Activated T-helper 2 cell treated with anti-CD3 and anti-CD28 coated beads, Interferon-gamma antibody, Interleukin-2, Interleukin-4, amounts not matched to agents 10 μg/mL and 5 μg/mL and 100 μg/mL, durations not matched to agents 14 hours and 24 hours and 36 hours (primary cell): ENCODE measurements at regions not wholly inside any gene's neighbourhood (a gene's known extent, or its start where the extent isn't known, plus 50 kb on each side); places are given as distances from the start of the nearest gene placed in this dataset.

ENCODE experiments used
- DNase-seq: peaks from one replicate; pipeline ENCODE4 v3.0.0; 2021; ENCODE audit warnings: low spot score
- H3K27ac Mint-ChIP-seq: one replicate; pipeline ENCODE4 v1.8.0; 2021; ENCODE audit warnings: mixed read lengths
- H3K27me3 Mint-ChIP-seq: one replicate; pipeline ENCODE4 v1.8.0; 2021; ENCODE audit warnings: low read depth, mixed read lengths
- H3K36me3 Mint-ChIP-seq: one replicate; pipeline ENCODE4 v1.8.0; 2021; ENCODE audit warnings: low read depth, mixed read lengths
- H3K4me1 Mint-ChIP-seq: one replicate; pipeline ENCODE4 v1.8.0; 2021; ENCODE audit warnings: low read depth, mixed read lengths
- H3K4me3 Mint-ChIP-seq: one replicate; pipeline ENCODE4 v1.8.0; 2021; ENCODE audit warnings: low read depth, mild to moderate bottlenecking, moderate library complexity, mixed read lengths
- H3K9me3 Mint-ChIP-seq: one replicate; pipeline ENCODE4 v1.8.0; 2021; ENCODE audit warnings: mixed read lengths
- intact Hi-C: fragments of 100-400 bp; cut with micrococcal nuclease; formaldehyde crosslinking; loops from one replicate; pipeline ENCODE4 v1.15.1; 2023

DNA sequence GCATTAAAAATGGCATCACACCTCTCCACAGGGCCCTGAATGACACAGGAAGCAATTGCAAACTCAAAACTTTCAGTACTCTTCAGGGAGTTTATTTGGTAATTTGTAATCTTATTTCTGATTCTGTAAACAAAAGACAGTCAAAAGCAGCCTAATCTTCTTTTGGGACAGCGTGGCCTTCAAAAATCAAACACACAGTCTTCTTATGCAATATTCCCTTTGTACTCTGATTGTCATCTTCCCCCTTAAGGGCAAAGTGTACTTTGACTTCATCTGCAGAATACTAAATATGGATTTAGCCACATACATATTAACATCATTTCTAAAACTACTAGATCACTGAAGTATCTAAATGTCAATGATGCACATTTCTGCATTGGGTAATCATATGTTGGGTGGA is 322.0 kb downstream of the MZT1 start:
- no peak overlapping the region for H3K27ac Mint-ChIP-seq
- no peaks in the 10 kb centered on the region for H3K27me3 Mint-ChIP-seq
- no peaks in the 10 kb centered on the region for H3K36me3 Mint-ChIP-seq
- no peaks in the 10 kb centered on the region for H3K9me3 Mint-ChIP-seq
- no peak for DNase-seq
- H3K4me3 Mint-ChIP-seq = no peak overlapping the region
- peaks cover 3% of the 10 kb centered on the region for H3K4me1 Mint-ChIP-seq
- intact Hi-C loops = no loop called here

DNA sequence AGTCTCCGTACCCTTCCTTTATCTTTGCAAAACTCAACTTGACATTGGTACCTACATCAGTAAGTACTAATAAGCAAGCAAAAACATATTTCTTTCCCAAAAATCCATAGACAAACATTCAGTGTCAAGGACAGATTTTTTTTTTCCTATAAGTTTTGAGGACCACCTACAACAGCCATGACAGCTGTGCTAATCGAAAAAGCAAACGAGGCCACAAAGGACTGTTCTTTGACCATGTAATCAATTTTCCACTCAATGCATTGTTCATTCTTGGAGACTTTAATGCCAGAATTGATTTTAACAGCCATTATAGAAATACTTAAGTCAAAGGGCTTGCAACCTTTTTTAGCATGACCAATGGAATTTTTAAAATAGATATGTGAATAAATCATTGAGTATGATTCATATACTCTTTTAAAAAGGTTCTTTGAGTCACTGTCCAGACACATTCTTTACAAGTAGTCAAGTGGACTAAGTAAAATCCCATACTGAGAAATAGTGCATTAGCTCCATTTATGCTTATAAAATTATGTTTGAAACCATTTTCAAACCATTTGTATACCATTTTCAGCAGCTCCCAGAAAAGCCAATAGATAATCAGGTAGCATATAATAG is 323.9 kb downstream of the MZT1 start:
- intact Hi-C loops = no loop called here
- Mint-ChIP-seq H3K4me1 (peaks cover 3% of the 10 kb centered on the region), H3K27me3 (no peaks in the 10 kb centered on the region), H3K4me3 (no peak overlapping the region), H3K27ac (no peak overlapping the region), H3K36me3 (no peaks in the 10 kb centered on the region), H3K9me3 (no peaks in the 10 kb centered on the region)
- no peak for DNase-seq

DNA sequence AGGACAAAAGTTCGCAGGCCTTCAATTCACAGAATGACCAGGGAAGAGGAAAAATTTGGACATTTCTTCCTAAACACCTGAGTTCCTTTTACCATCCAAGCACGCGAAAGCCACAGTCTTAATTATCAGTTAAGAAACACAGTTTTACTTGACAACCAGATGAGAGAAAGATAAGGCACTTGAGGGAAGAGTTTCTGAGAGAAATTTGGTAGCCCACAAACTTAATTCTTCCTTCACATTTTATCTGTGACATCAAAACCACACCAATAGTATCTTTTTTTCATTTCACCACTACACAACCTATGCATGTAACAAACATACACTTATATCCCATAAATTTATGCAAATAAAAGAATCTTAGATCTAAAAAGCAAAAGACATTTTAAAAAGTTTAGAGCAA is 326.6 kb downstream of the MZT1 start:
- Mint-ChIP-seq H3K27me3 (no peaks in the 10 kb centered on the region), H3K9me3 (no peaks in the 10 kb centered on the region), H3K4me1 (peaks cover 3% of the 10 kb centered on the region), H3K4me3 (no peak overlapping the region), H3K27ac (no peak overlapping the region), H3K36me3 (no peaks in the 10 kb centered on the region)
- intact Hi-C loops = no loop called here
- DNase-seq = no peak

DNA sequence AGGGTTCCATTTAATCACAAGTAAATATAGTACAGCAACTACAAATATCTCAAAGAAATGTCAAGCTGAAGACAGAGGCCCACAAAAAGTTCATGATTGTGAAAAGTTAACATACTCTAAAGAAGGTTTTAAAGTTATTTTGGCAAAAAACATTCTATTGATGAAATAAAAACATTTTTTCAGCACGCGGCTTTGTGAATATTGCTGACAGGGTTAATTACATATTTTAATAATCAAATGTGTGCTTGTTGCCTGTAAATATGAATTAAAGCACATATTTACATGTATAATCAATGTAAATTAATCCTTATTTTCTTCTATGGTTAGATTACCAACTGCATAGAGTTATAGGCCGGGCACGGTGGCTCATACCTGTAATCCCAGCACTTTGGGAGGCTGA is 328.1 kb downstream of the MZT1 start:
- H3K4me1 Mint-ChIP-seq = peaks cover 3% of the 10 kb centered on the region

DNA sequence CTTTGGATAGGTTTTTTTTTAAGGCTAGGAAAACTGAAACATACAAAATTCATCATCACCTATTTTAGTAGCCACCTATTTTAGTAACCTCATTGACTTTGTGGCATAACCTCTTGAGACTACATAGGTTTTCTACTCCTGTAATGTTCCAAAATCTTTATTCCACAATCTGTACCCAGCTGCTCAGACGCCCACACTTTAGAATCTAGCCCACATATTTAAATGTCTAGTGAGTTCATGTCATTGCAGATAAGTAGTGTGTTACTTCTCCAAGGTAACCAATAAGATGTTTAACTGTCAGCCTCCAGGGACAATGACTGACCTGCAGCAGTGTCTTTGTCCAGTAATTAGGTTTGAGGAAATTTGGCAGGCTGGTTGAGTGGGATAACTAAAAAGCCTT is 330.2 kb downstream of the MZT1 start:
- Mint-ChIP-seq H3K27ac (no peak overlapping the region), H3K4me1 (peaks cover 3% of the 10 kb centered on the region), H3K9me3 (no peaks in the 10 kb centered on the region), H3K27me3 (no peaks in the 10 kb centered on the region), H3K4me3 (no peak overlapping the region), H3K36me3 (no peaks in the 10 kb centered on the region)
- no peak for DNase-seq
- intact Hi-C loops = no loop called here

More for the DNA sequence above, 328.1 kb downstream of the MZT1 start:
- Mint-ChIP-seq H3K4me3 (no peak overlapping the region), H3K27ac (no peak overlapping the region), H3K36me3 (no peaks in the 10 kb centered on the region), H3K9me3 (no peaks in the 10 kb centered on the region), H3K27me3 (no peaks in the 10 kb centered on the region)
- intact Hi-C loops = no loop called here
- DNase-seq = no peak

DNA sequence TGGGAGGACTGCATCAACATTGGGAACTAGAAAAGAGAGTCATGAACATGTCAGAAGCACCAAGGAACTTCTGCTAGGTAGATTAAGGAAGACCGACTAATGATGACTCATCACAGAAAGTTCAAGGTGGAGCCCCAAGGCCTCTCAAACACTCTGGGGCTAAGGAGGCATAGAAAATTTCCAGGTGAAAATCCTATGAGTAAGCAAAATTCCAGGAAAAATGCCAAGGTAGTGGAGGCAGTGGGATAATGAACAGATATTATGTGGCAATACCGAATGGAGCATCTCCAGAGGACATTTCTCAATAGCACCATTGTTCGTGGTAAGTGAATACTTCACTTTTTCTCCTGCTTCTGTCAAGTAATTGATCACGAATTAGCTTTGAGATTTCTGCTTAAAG is 336.5 kb downstream of the MZT1 start:
- Mint-ChIP-seq H3K9me3 (no peaks in the 10 kb centered on the region), H3K4me3 (no peak overlapping the region), H3K27me3 (no peaks in the 10 kb centered on the region), H3K36me3 (no peaks in the 10 kb centered on the region), H3K4me1 (no peaks in the 10 kb centered on the region), H3K27ac (no peak overlapping the region)
- intact Hi-C loops = no loop called here
- no peak for DNase-seq

DNA sequence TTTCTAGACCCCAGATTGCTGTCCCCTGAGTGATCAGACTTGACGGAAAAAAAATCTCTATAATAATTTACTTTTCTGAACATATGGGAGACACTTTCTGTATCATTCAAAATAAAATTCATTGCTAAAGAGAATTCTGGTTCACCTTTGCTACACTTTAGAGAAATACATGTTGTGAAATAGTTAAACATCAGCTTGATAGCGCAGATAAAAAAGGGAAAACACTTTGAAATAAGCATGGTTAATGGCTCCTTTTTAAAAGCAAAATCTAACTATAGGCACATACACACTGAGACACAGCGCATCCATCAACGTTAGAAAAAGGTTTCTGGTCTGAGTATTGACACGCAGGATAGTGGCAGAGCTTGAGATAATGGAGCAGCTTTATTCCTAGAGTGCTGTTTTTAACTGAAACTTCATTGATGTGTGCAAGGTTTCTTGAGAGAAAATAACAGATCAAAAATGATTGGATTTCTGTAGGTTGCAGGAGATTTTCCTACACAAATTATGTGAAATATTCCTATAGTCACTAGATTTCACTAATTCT is 341.2 kb downstream of the MZT1 start:
- Mint-ChIP-seq H3K4me1 (no peaks in the 10 kb centered on the region), H3K27ac (no peak overlapping the region), H3K27me3 (no peaks in the 10 kb centered on the region), H3K36me3 (no peaks in the 10 kb centered on the region), H3K4me3 (no peak overlapping the region), H3K9me3 (no peaks in the 10 kb centered on the region)
- intact Hi-C loops = no loop called here
- DNase-seq = no peak

DNA sequence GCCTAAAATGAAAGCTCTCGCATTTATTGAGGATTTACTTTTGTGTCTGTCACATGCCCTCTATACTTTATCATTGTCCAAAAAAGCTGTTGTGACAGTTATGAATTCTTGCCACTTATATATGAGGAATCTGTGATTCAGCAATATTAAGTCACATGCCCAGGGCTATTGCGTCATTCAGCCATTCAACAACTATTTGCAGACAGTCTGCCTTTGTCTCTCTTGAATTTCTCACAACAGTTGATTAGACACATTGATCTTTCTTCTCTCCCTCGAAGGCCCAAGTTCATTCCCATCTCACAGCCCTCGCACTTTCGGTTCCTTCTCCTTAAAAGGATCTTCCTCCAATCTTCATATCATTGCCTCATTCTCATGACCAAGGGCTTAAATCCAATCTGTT is 342.6 kb downstream of the MZT1 start:
- Mint-ChIP-seq H3K4me3 (no peak overlapping the region), H3K27ac (no peak overlapping the region), H3K27me3 (no peaks in the 10 kb centered on the region), H3K9me3 (no peaks in the 10 kb centered on the region), H3K36me3 (no peaks in the 10 kb centered on the region), H3K4me1 (no peaks in the 10 kb centered on the region)
- intact Hi-C loops = no loop called here
- DNase-seq = no peak

DNA sequence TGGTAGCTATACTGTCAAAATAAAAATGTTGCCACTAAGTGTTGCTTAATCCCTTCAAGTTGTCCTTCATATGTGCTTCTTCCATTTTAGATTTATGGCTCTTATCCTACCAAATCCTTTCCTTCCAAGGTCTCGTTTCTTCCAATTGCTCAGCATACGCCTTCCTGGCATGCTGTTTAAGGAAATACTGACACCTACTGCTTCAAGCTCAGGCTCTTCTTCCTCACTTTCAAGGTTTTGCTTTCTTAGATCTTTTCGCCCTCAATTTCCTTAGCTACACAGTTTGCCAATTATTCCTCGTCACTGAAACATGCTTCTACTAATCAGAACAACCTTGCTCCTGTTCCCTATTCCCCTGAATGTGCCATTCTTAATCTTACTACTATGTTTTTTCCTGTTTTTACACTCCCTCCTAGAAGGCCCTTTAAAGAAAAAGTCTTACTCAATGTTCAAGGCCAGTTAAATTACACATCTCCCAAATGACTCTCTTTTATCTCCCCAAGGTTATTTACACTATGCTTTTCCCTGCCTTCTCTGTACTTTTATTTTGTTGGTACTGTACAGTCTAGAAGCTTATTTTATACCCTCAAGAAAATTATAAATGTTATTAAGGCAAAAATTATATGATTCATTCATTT is 343.1 kb downstream of the MZT1 start:
- intact Hi-C loops = no loop called here
- no peak for DNase-seq
- Mint-ChIP-seq H3K4me1 (no peaks in the 10 kb centered on the region), H3K9me3 (no peaks in the 10 kb centered on the region), H3K4me3 (no peak overlapping the region), H3K27me3 (no peaks in the 10 kb centered on the region), H3K36me3 (no peaks in the 10 kb centered on the region), H3K27ac (no peak overlapping the region)

DNA sequence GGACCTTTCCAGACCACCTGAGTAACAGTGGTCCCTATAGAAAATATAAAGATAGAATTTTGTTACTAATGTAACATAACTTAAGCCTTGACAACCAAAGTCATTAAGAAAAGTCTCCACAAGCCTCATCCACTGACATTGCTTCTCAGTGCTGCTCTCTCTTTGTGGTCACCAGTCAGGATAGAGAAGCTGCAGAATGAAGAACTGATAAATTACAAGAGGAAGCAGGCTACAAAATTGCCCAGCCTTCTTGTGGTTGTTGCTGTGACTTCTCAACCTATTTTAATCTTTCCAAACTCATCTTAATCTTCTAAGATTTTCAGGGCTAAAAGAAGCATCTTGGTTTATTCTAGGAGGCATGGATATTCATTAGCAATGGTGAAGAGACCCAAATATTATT is 343.8 kb downstream of the MZT1 start:
- Mint-ChIP-seq H3K4me3 (no peak overlapping the region), H3K4me1 (no peaks in the 10 kb centered on the region), H3K9me3 (no peaks in the 10 kb centered on the region), H3K27ac (no peak overlapping the region), H3K36me3 (no peaks in the 10 kb centered on the region), H3K27me3 (no peaks in the 10 kb centered on the region)
- intact Hi-C loops = no loop called here
- no peak for DNase-seq

DNA sequence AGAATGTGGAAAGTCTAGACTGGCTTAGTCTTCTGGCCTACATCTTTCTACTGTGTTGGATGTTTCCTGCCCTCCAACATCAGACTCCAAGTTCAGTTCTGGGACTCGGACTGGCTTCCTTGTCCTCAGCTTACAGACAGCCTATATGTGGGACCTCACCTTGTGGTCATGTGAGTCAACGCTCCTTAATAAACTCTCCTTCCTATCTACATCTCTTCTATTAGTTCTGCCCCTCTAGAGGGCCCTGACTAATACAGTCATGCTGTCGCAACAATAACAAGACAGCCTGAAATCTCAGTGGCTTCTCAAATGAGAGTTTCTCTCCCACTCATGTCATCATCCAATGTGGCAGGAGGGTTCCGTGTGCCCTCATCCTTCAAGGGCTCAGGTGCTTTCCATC is 347.8 kb downstream of the MZT1 start:
- intact Hi-C loops = no loop called here
- Mint-ChIP-seq H3K9me3 (no peaks in the 10 kb centered on the region), H3K4me1 (no peaks in the 10 kb centered on the region), H3K27me3 (no peaks in the 10 kb centered on the region), H3K36me3 (no peaks in the 10 kb centered on the region), H3K27ac (no peak overlapping the region), H3K4me3 (no peak overlapping the region)
- DNase-seq = no peak

DNA sequence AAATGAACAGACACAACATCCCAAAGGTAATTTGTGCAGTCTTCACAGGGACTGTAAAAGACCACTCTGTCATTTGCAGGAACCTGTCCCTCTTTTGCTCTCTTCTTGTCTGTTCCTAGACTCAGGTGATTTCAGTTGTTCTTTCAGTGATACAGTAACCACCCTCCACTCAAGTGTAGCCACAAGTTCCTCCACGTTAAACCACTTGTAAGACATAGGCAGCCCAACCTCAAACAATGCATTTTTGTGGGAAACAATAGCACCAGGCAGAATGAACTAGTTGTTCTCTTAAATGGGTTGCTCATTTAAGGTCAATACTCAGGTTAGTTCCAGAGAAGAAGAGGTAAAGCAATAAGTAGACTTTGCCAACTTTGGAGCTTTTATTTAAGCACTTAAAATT is 359.4 kb downstream of the MZT1 start:
- no peak for DNase-seq
- no peaks in the 10 kb centered on the region for H3K27me3 Mint-ChIP-seq
- H3K4me3 Mint-ChIP-seq = no peak overlapping the region
- H3K36me3 Mint-ChIP-seq = no peaks in the 10 kb centered on the region
- intact Hi-C loops = no loop called here
- no peaks in the 10 kb centered on the region for H3K9me3 Mint-ChIP-seq
- H3K27ac Mint-ChIP-seq = no peak overlapping the region
- no peaks in the 10 kb centered on the region for H3K4me1 Mint-ChIP-seq

DNA sequence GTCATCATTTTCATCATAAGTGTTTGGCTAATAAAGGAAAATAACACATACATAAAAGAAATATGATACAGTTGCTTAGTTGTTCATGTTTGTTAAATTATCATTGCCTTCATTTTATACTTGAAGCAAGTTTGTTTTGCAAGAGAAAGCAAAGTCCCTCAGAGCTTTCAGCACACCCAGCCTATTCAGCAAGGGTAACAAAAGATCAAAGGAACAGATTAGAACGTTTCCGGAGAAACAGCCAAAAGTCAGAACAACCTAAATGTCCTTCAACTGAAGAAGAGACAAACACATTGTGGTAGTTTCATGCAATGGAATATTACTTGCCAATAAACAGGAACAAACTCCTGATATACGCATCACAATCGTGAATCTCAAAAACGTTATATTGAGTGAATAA is 380.7 kb downstream of the MZT1 start:
- no peak for DNase-seq
- no peak overlapping the region for H3K27ac Mint-ChIP-seq
- H3K27me3 Mint-ChIP-seq = no peaks in the 10 kb centered on the region
- H3K4me1 Mint-ChIP-seq = no peaks in the 10 kb centered on the region
- H3K36me3 Mint-ChIP-seq = no peaks in the 10 kb centered on the region
- H3K4me3 Mint-ChIP-seq = no peak overlapping the region
- H3K9me3 Mint-ChIP-seq = no peaks in the 10 kb centered on the region
- intact Hi-C loops = no loop called here
